OCI-LY7 (cell line): ENCODE measurements at regions not wholly inside any gene's neighbourhood (a gene's known extent, or its start where the extent isn't known, plus 50 kb on each side); places are given as distances from the start of the nearest gene placed in this dataset.

Experiments
- BruUV-seq: library from RNA; stranded (reverse); fragments of 400-500 nt; replicated peaks from 2 replicates; lab custom pipeline; 2021; lab: Mats Ljungman, UMichigan
- CTCF ChIA-PET: fragments of 300-600 bp; sonication (Branson Sonifier 250); formaldehyde crosslinking; loops from one replicate; lab custom pipeline; 2022; ENCODE audit warnings: antibody characterized with exemption; ENCODE audit not compliant: unreplicated experiment; lab: Charles Lee
- POLR2A ChIA-PET: fragments of 300-600 bp; sonication (Branson Sonifier 250); formaldehyde crosslinking; loops from one replicate; lab custom pipeline; 2022; ENCODE audit warnings: antibody characterized with exemption; lab: Charles Lee
- DNase-seq: peaks from one replicate; pipeline ENCODE4 v3.0.0-alpha.2; 2015; ENCODE audit warnings: low spot score
- H2AFZ ChIP-seq: fragments of 200-600 bp; sonication (generic), shearing (Covaris generic); 2 replicates; pipeline ENCODE4 v1.6.1; 2014; ENCODE audit warnings: mild to moderate bottlenecking, antibody characterized with exemption, low read length, moderate library complexity
- H3K27ac ChIP-seq: fragments of 200-600 bp; sonication (generic); 2 replicates; pipeline ENCODE4 v1.5.1; 2014; ENCODE audit warnings: mixed run types, low read depth, mild to moderate bottlenecking, moderate library complexity, low read length, inconsistent platforms; ENCODE audit not compliant: poor library complexity, severe bottlenecking
- H3K36me3 ChIP-seq: fragments of 200-600 bp; sonication (generic); 2 replicates; pipeline ENCODE4 v1.6.1; 2014; ENCODE audit warnings: mild to moderate bottlenecking, antibody characterized with exemption, low read length, moderate library complexity, mixed read lengths; ENCODE audit not compliant: insufficient read depth
- H3K4me1 ChIP-seq: fragments of 200-600 bp; sonication (generic); 2 replicates; pipeline ENCODE4 v1.5.1; 2014; ENCODE audit warnings: mild to moderate bottlenecking, low read length; ENCODE audit not compliant: insufficient read depth, poor library complexity, severe bottlenecking
- H3K4me2 ChIP-seq: fragments of 200-600 bp; sonication (generic); 2 replicates; pipeline ENCODE4 v1.6.1; 2014; ENCODE audit warnings: mild to moderate bottlenecking, low read length
- H3K4me3 ChIP-seq: fragments of 200-600 bp; sonication (generic); 2 replicates; pipeline ENCODE4 v1.5.1; 2014; ENCODE audit warnings: mild to moderate bottlenecking, low read depth, low read length; ENCODE audit not compliant: poor library complexity, severe bottlenecking
- H3K79me2 ChIP-seq: fragments of 200-600 bp; sonication (generic); 2 replicates; pipeline ENCODE4 v1.6.1; 2016; ENCODE audit warnings: low read depth, mild to moderate bottlenecking, low read length, moderate library complexity, mixed read lengths; ENCODE audit not compliant: insufficient read depth
- H3K9me2 ChIP-seq: fragments of 200-600 bp; sonication (generic); 2 replicates; pipeline ENCODE4 v1.6.1; 2016; ENCODE audit warnings: mild to moderate bottlenecking, low read length, mixed read lengths; ENCODE audit not compliant: insufficient read depth
- H3K9me3 ChIP-seq: fragments of 200-600 bp; sonication (generic); 2 replicates; pipeline ENCODE4 v1.6.1; 2014; ENCODE audit warnings: mild to moderate bottlenecking, mixed run types, low read length, mixed read lengths
- H4K20me1 ChIP-seq: fragments of 200-600 bp; sonication (generic); 2 replicates; pipeline ENCODE4 v1.6.1; 2014; ENCODE audit warnings: mild to moderate bottlenecking, antibody characterized with exemption, low read length, moderate library complexity, mixed read lengths; ENCODE audit not compliant: insufficient read depth
- EZH2phosphoT487 ChIP-seq: fragments of 200-600 bp; sonication (generic); IDR thresholded peaks from 2 replicates; pipeline ENCODE4 v1.6.1; 2018; ENCODE audit warnings: low read depth, borderline replicate concordance, mild to moderate bottlenecking, mixed run types, antibody characterized with exemption, low read length, moderate library complexity, mixed read lengths
- intact Hi-C: fragments of 100-400 bp; cut with micrococcal nuclease; formaldehyde crosslinking; loops from one replicate; pipeline ENCODE4 v1.10.0; 2022; ENCODE audit not compliant: unreplicated experiment
- TF ChIP-seq, protein P1 (sequence below): fragments of 200-600 bp; sonication (generic); conservative IDR thresholded peaks from 2 replicates; pipeline ENCODE4 v1.5.1; 2014; ENCODE audit warnings: mild to moderate bottlenecking, antibody characterized with exemption, low read length, moderate library complexity, mixed read lengths

- H3K4me2 ChIP-seq: no peak overlapping the region
- H3K4me3 ChIP-seq: no peak overlapping the region
- no peaks in the 10 kb centered on the region for H3K9me2 ChIP-seq
- no peak overlapping the region for H3K27ac ChIP-seq
- no peaks in the 10 kb centered on the region for H3K36me3 ChIP-seq
- H3K4me1 ChIP-seq: no peaks in the 10 kb centered on the region
- DNase-seq: no peak
- no peaks in the 10 kb centered on the region for H3K9me3 ChIP-seq
- ChIA-PET POLR2A (no interaction called here), CTCF (no interaction called here)
- TF ChIP-seq, protein P1, sequence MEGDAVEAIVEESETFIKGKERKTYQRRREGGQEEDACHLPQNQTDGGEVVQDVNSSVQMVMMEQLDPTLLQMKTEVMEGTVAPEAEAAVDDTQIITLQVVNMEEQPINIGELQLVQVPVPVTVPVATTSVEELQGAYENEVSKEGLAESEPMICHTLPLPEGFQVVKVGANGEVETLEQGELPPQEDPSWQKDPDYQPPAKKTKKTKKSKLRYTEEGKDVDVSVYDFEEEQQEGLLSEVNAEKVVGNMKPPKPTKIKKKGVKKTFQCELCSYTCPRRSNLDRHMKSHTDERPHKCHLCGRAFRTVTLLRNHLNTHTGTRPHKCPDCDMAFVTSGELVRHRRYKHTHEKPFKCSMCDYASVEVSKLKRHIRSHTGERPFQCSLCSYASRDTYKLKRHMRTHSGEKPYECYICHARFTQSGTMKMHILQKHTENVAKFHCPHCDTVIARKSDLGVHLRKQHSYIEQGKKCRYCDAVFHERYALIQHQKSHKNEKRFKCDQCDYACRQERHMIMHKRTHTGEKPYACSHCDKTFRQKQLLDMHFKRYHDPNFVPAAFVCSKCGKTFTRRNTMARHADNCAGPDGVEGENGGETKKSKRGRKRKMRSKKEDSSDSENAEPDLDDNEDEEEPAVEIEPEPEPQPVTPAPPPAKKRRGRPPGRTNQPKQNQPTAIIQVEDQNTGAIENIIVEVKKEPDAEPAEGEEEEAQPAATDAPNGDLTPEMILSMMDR: no peak
- no peak for TF ChIP-seq EZH2phosphoT487
- intact Hi-C loops: no loop called here
- no peaks in the 10 kb centered on the region for H3K79me2 ChIP-seq
- H2AFZ ChIP-seq: no peak overlapping the region
- BruUV-seq: no TSS peak
- no peaks in the 10 kb centered on the region for H4K20me1 ChIP-seq
Observed at GRCh38 chr6:163983679-163984078, 569.2 kb downstream of the QKI start.

- DNase-seq: no peak
Observed at GRCh38 chr6:163974322-163974721, 559.8 kb downstream of the QKI start.

More at GRCh38 chr6:163974322-163974721, 559.8 kb downstream of the QKI start:
- no peaks in the 10 kb centered on the region for H3K4me1 ChIP-seq
- no TSS peak for BruUV-seq
- CTCF ChIA-PET: no interaction called here
- no peaks in the 10 kb centered on the region for H3K9me2 ChIP-seq
- no peaks in the 10 kb centered on the region for H3K36me3 ChIP-seq
- H4K20me1 ChIP-seq: no peaks in the 10 kb centered on the region
- TF ChIP-seq, protein P1: no peak
- TF ChIP-seq EZH2phosphoT487: no peak
- no peak overlapping the region for H3K27ac ChIP-seq
- intact Hi-C loops: no loop called here
- POLR2A ChIA-PET: no interaction called here
- H3K4me2 ChIP-seq: no peak overlapping the region
- H2AFZ ChIP-seq: no peak overlapping the region
- H3K9me3 ChIP-seq: no peaks in the 10 kb centered on the region
- H3K4me3 ChIP-seq: no peak overlapping the region
- no peaks in the 10 kb centered on the region for H3K79me2 ChIP-seq
